GM12875 (cell line): ENCODE measurements at regions not wholly inside any gene's neighbourhood (a gene's known extent, or its start where the extent isn't known, plus 50 kb on each side); places are given as distances from the start of the nearest gene placed in this dataset.

ENCODE experiments used
- H3K4me3 ChIP-seq: one replicate; pipeline ENCODE4 v1.5.1; 2011; ENCODE audit warnings: low read depth, low read length, control low read depth
- TF ChIP-seq, protein P1 (sequence below): IDR thresholded peaks from 2 replicates; pipeline ENCODE4 v1.5.1; 2011; ENCODE audit warnings: low read depth, mild to moderate bottlenecking, control low read depth, inconsistent platforms, low read length, moderate library complexity, borderline replicate concordance; ENCODE audit not compliant: insufficient read depth

DNA sequence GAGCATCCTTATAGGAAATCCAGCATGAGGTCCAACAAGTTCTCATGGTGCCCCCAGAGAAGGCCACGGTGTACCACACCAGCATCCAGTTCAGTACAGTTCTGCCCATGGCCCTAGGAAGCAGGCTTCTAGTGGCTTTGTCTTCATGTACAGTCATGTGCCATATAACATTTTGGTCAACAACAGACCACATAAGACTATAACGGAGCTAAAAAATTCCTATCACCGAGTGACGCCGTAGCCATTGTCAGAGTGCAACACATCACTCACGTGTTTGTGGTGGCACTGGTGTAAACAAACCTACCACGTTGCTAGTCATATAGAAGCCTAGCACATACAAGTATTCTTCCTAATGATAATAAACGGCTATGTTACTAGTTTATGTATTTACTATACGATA is 209.0 kb downstream of the ARRDC4 start:
- H3K4me3 ChIP-seq, result no peak overlapping the region
- TF ChIP-seq, protein P1, sequence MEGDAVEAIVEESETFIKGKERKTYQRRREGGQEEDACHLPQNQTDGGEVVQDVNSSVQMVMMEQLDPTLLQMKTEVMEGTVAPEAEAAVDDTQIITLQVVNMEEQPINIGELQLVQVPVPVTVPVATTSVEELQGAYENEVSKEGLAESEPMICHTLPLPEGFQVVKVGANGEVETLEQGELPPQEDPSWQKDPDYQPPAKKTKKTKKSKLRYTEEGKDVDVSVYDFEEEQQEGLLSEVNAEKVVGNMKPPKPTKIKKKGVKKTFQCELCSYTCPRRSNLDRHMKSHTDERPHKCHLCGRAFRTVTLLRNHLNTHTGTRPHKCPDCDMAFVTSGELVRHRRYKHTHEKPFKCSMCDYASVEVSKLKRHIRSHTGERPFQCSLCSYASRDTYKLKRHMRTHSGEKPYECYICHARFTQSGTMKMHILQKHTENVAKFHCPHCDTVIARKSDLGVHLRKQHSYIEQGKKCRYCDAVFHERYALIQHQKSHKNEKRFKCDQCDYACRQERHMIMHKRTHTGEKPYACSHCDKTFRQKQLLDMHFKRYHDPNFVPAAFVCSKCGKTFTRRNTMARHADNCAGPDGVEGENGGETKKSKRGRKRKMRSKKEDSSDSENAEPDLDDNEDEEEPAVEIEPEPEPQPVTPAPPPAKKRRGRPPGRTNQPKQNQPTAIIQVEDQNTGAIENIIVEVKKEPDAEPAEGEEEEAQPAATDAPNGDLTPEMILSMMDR, result no peak

DNA sequence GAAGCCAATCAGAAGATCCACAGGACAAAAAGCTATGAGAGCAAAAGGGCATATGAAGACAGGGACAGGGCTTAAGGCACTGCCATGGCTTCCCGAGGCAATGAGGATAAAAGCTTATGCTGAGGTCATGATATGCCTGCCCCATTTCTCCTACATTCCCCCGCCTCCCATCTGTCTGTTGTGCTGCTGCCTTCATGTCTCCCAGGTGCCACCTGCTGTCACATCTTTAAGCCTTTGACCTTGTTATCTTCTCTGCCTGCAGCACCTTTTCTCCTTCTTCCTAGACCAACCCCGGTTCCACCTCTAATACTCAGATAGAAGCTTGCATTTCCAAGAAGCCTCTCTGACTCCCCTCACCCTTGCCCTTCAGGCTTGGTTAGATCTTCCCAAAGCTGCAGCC is 213.8 kb downstream of the ARRDC4 start:
- TF ChIP-seq, protein P1, result no peak
- H3K4me3 ChIP-seq, result no peak overlapping the region

DNA sequence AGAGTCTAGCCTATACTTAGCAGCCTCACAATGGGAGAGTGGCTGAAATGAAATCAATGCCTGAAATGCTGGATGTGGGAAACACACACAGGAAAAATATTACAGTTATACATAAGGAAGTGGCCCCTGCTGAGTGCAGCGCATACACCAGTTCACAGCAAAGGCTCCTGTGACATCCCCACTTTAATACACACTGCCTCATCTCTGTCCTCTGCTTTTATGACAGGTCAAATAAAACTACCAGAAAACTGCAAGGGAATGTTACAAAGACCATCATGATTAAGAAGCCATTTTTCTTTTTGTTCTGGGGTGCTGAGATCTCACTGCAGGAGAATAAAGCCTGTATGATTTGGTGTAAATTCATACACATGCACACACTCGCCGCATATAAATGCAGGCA is 214.3 kb downstream of the ARRDC4 start:
- TF ChIP-seq, protein P1, result no peak
- H3K4me3 ChIP-seq, result no peak overlapping the region

DNA sequence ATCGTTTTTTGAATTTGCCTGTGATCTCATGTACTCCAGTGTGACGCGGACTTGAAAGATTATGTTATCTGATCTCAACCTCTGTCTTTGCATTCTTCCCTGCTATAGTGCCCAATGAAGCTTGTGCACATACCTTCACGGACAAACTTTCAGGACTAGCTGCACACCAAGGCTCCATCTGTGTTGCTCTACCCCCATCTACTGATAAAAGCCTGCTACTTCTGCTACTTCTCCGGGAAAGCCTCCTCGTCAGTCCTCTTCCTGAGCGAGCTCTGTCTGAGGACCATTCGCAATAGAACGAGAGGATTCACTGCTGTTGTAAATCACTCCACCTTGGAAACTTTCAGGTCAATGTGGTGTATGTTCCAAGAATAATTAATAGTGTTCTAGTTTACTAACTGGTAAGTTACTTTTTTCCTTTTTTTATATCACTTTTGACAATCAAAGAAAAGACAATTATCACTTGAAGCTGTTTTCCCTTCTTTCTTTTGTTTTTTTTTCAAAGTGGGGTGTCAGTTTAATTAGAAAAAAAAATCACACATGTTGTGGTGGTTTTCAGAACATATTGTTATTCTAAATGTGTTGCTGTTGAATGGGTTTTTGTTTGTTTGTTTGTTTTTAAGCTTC is 217.6 kb downstream of the ARRDC4 start:
- TF ChIP-seq, protein P1, result peak; percentile 36; the same call in 1 of the 2 replicates
- no peak overlapping the region for H3K4me3 ChIP-seq

DNA sequence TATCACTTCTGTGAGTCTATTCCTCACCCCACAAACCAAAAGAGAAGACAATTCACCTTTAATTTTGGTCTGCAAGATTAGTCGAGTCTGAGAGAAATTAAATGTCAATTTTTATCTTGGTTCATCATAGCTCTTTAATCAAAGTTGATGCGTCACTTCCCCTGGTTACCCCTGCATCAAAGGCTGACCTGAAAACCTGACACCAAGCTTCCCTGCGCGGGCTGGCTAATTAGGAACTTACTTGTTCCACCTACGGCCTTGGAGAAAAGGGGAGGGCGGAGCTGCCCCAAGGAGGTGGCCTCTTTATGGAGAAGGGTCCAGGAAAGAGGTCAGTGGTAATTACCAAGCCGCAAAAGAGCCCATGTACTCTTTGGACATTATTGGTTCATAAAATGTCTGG is 218.4 kb downstream of the ARRDC4 start:
- no peak overlapping the region for H3K4me3 ChIP-seq
- TF ChIP-seq, protein P1, result no peak

DNA sequence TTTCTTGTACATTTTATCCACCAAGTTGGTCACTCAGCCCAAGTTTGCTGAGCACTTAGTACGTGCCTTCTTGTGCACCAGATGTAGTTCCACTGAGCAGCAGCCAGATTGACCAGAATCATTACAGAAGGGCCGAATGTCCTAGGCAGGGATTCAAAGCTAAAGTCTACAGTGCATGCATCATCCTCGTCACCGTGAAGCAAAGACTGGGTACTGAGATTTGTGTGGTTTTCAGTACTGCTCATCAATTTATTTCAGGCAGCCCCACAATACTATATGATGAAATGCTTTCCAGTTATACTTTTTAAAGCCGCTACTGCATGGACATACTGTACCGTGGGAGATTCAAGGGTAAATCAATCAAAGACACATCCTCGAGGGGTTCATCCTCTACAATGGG is 227.0 kb downstream of the ARRDC4 start:
- H3K4me3 ChIP-seq, result no peak overlapping the region
- TF ChIP-seq, protein P1, result no peak

DNA sequence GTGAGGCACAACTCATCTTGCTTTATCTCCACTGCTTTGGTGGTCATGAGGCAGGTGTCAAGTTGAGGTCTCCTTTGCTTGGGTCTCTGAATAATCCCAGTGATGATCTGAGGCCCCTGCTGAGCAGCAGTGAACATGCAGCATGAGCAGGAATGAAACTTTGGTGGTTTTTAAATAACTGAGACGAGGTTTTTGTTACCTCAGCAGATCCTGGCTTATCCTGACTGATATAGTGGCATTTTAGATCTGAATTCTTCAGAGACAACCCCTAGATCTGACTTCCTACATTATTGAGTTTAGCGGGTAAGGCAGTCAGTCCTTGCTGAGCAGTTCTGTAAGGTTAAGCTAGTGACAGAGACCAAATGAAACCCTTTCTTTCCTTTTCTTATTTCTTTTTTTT is 230.4 kb downstream of the ARRDC4 start:
- TF ChIP-seq, protein P1, result no peak
- no peak overlapping the region for H3K4me3 ChIP-seq
